ENCODE measurements at regions not wholly inside any gene's neighbourhood (a gene's known extent, or its start where the extent isn't known, plus 50 kb on each side); places are given as distances from the start of the nearest gene placed in this dataset.
"Not testable (repeated sequence)": the region's sequence is repeated elsewhere in the genome, so short reads cannot be mapped to it uniquely, and the experiment has no call there.

DNA sequence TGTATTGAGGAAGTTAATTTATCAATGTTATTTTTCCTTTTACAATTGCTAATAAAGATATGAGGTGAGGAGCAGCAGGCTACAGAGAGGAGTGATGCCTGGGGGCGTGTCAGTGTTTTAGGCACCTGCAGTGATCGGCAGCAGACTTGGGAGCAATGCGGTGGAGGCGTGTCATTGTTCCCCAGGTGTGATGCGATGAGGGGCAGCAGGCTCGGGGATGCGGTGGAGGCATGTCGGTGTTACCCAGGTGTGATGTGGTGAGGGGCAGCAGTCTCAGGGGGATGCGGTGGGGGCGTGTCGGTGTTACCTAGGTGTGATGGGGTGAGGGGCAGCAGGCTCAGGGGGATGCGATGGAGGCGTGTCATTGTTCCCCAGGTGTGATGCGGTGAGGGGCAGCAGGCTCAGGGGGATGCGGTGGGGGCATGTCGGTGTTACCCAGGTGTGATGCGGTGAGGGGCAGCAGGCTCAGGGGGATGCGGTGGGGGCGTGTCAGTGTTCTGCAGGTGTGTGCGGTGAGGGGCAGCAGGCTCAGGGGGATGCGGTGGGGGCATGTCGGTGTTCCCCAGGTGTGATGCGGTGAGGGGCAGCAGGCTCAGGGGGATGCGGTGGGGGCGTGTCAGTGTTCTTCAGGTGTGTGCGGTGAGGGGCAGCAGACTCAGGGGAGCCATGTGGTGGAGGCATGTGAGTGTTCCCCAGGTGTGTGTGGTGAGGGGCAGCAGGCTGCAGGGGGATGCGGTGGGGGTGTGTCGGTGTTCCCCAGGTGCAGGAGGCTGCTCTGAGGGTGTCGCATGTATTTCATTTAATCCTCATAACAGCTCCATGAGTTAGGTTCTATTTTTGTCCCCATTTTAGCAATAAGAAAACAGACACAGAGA is 186.2 kb upstream of the GOLGA6L22 start:
- TF ChIP-seq SP1 (IDR thresholded peaks at IDR 0.05); FOXK2 (IDR thresholded peaks at IDR 0.05); SUZ12 (IDR thresholded peaks at IDR 0.05); NFRKB (IDR thresholded peaks at IDR 0.05); HDGF (IDR thresholded peaks at IDR 0.05; ENCODE audit: borderline replicate concordance); FOXA1 (IDR thresholded peaks at IDR 0.05); FOXM1 (IDR thresholded peaks at IDR 0.05; ENCODE audit: borderline replicate concordance); TARDBP (IDR thresholded peaks at IDR 0.05); LEF1 (IDR thresholded peaks at IDR 0.05; ENCODE audit: borderline replicate concordance): not testable (repeated sequence)
- TF ChIP-seq, protein P1, sequence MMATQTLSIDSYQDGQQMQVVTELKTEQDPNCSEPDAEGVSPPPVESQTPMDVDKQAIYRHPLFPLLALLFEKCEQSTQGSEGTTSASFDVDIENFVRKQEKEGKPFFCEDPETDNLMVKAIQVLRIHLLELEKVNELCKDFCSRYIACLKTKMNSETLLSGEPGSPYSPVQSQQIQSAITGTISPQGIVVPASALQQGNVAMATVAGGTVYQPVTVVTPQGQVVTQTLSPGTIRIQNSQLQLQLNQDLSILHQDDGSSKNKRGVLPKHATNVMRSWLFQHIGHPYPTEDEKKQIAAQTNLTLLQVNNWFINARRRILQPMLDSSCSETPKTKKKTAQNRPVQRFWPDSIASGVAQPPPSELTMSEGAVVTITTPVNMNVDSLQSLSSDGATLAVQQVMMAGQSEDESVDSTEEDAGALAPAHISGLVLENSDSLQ (IDR thresholded peaks at IDR 0.05): not testable (repeated sequence)

All from HEK293T (cell line).